Vagina (tissue), 2 donors: ENCODE measurements at regions not wholly inside any gene's neighbourhood (a gene's known extent, or its start where the extent isn't known, plus 50 kb on each side); places are given as distances from the start of the nearest gene placed in this dataset.

Experiments used
- CTCF ChIP-seq, 3 experiments: fragments of 450-650 bp in 2 of 3; fragments of 200-600 bp in 1 of 3; sonication (generic) in 1 of 3; IDR thresholded peaks; one replicate each; pipeline ENCODE4 v1.5.1; 2017 to 2019; ENCODE audit warnings: antibody characterized with exemption in 3 of 3, mild to moderate bottlenecking in 2 of 3, moderate library complexity in 2 of 3
- POLR2A ChIP-seq, 2 donors: fragments of 450-650 bp; IDR thresholded peaks; one replicate each; pipeline ENCODE4 v1.6.1; 2017; ENCODE audit warnings: antibody characterized with exemption in 2 of 2, mild to moderate bottlenecking in 2 of 2, moderate library complexity in 2 of 2
- POLR2AphosphoS5 ChIP-seq, 2 donors: sonication (generic); formaldehyde crosslinking; IDR thresholded peaks; one replicate each; pipeline ENCODE4 v1.9.0; 2017; ENCODE audit warnings: antibody characterized with exemption in 2 of 2, mild to moderate bottlenecking in 2 of 2, low read depth in 1 of 2; ENCODE audit not compliant: insufficient read depth in 1 of 2

GRCh38 chr10:130339911-130340310 is 203.7 kb downstream of the GLRX3 start:
- TF ChIP-seq POLR2AphosphoS5 (IDR thresholded peaks at IDR 0.05; ENCODE audit: insufficient read depth in 1 of 2, low read depth in 1 of 2): no peak
- no peak for TF ChIP-seq CTCF (IDR thresholded peaks at IDR 0.05)
- no peak for TF ChIP-seq POLR2A (IDR thresholded peaks at IDR 0.05)
